Eye (tissue), 1 donor: ENCODE measurements at regions not wholly inside any gene's neighbourhood (a gene's known extent, or its start where the extent isn't known, plus 50 kb on each side); places are given as distances from the start of the nearest gene placed in this dataset.

ENCODE experiments used
- DNase-seq: peaks from one replicate; pipeline ENCODE4 v3.0.0-alpha.2; 2015

GRCh38 chr1:198040880-198041279 lies 115.9 kb upstream of the NEK7 start:
- DNase-seq: no peak

- peak; percentile 20 for DNase-seq
Measured at GRCh38 chr1:198042168-198042567, 114.6 kb upstream of the NEK7 start.

GRCh38 chr1:198047913-198048312 lies 108.9 kb upstream of the NEK7 start:
- no peak for DNase-seq

- no peak for DNase-seq
Measured at GRCh38 chr1:198054510-198054909, 102.3 kb upstream of the NEK7 start.

- no peak for DNase-seq
Measured at GRCh38 chr1:198056255-198056654, 100.5 kb upstream of the NEK7 start.

- no peak for DNase-seq
Measured at GRCh38 chr1:198064181-198064580, 92.6 kb upstream of the NEK7 start.

- DNase-seq: no peak
Measured at GRCh38 chr1:198068285-198068684, 88.5 kb upstream of the NEK7 start.

- no peak for DNase-seq
Measured at GRCh38 chr1:198072177-198072576, 84.6 kb upstream of the NEK7 start.

GRCh38 chr1:198075296-198075695 lies 81.5 kb upstream of the NEK7 start:
- DNase-seq: no peak

GRCh38 chr1:198079432-198079951 lies 77.3 kb upstream of the NEK7 start:
- no peak for DNase-seq

- DNase-seq: peak; percentile 13
Measured at GRCh38 chr1:198082576-198082975, 74.2 kb upstream of the NEK7 start.

GRCh38 chr1:198083549-198083948 lies 73.2 kb upstream of the NEK7 start:
- no peak for DNase-seq

- DNase-seq: no peak
Measured at GRCh38 chr1:198084241-198084908, 72.4 kb upstream of the NEK7 start.

- no peak for DNase-seq
Measured at GRCh38 chr1:198086051-198086745, 70.6 kb upstream of the NEK7 start.

GRCh38 chr1:198087831-198088230 lies 69.0 kb upstream of the NEK7 start:
- DNase-seq: no peak

GRCh38 chr1:198088360-198089071 lies 68.3 kb upstream of the NEK7 start:
- DNase-seq: peak; percentile 14

- DNase-seq: no peak
Measured at GRCh38 chr1:198096390-198096789, 60.4 kb upstream of the NEK7 start.

- DNase-seq: no peak
Measured at GRCh38 chr1:198099755-198100154, 57.0 kb upstream of the NEK7 start.

GRCh38 chr1:198101716-198102453 lies 54.9 kb upstream of the NEK7 start:
- DNase-seq: no peak

- no peak for DNase-seq
Measured at GRCh38 chr1:198102454-198102827, 54.4 kb upstream of the NEK7 start.

- DNase-seq: no peak
Measured at GRCh38 chr1:198105185-198105584, 51.6 kb upstream of the NEK7 start.

- no peak for DNase-seq
Measured at GRCh38 chr1:198106011-198106410, 50.8 kb upstream of the NEK7 start.
